Upper lobe of right lung (tissue), 1 donor: ENCODE measurements at regions not wholly inside any gene's neighbourhood (a gene's known extent, or its start where the extent isn't known, plus 50 kb on each side); places are given as distances from the start of the nearest gene placed in this dataset.

Source experiments
- ATAC-seq: fragments of 200-7000 bp; cut with Tn5 transposase; one replicate; pipeline ENCODE4 v1.9.1; 2020; ENCODE audit warnings: mild to moderate bottlenecking, moderate library complexity
- DNase-seq: peaks from one replicate; pipeline ENCODE4 v3.0.0-alpha.2; 2020
- H3K27ac ChIP-seq: fragments of 200-600 bp; one replicate; pipeline ENCODE4 v1.8.0; 2022
- H3K27me3 ChIP-seq: fragments of 200-600 bp; one replicate; pipeline ENCODE4 v1.8.0; 2022; ENCODE audit warnings: mild to moderate bottlenecking
- H3K36me3 ChIP-seq: fragments of 200-600 bp; one replicate; pipeline ENCODE4 v1.8.0; 2022
- H3K4me1 ChIP-seq: fragments of 200-600 bp; one replicate; pipeline ENCODE4 v1.8.0; 2022
- H3K4me3 ChIP-seq: fragments of 200-600 bp; one replicate; pipeline ENCODE4 v1.8.0; 2022; ENCODE audit warnings: mild to moderate bottlenecking
- H3K9me3 ChIP-seq: fragments of 200-600 bp; one replicate; pipeline ENCODE4 v1.8.0; 2022
- CTCF ChIP-seq: fragments of 200-600 bp; IDR thresholded peaks from one replicate; pipeline ENCODE4 v1.8.0; 2022; ENCODE audit warnings: antibody characterized with exemption
- intact Hi-C: fragments of 100-400 bp; cut with DNase I; formaldehyde crosslinking; loops from one replicate; pipeline ENCODE4 v1.11.0; 2022
- donor health status: DM: no; HTN: yes; CAD: no; lungs with severe emphysema.

GRCh38 chr10:130723704-130724103 is 587.5 kb downstream of the GLRX3 start:
- TF ChIP-seq CTCF = no peak
- Histone ChIP-seq H3K27me3 (no peaks in the 10 kb centered on the region), H3K36me3 (no peaks in the 10 kb centered on the region), H3K27ac (no peak overlapping the region), H3K9me3 (no peaks in the 10 kb centered on the region), H3K4me1 (no peaks in the 10 kb centered on the region), H3K4me3 (no peak overlapping the region)
- ATAC-seq (no peak), DNase-seq (no peak)
- intact Hi-C loops = no loop called here

- Histone ChIP-seq H3K9me3 (no peaks in the 10 kb centered on the region), H3K27ac (no peak overlapping the region), H3K27me3 (no peaks in the 10 kb centered on the region), H3K4me3 (no peak overlapping the region), H3K36me3 (no peaks in the 10 kb centered on the region), H3K4me1 (no peaks in the 10 kb centered on the region)
- DNase-seq (no peak), ATAC-seq (no peak)
- no peak for TF ChIP-seq CTCF
- intact Hi-C loops = no loop called here
Measured at GRCh38 chr10:130725474-130725970, 586.0 kb downstream of the TCERG1L start.

GRCh38 chr10:130726996-130727725 is 584.4 kb downstream of the TCERG1L start:
- no peak for TF ChIP-seq CTCF
- no peak for ATAC-seq
- H3K4me3 ChIP-seq = no peak overlapping the region
- H3K27me3 ChIP-seq = no peaks in the 10 kb centered on the region
- no peak overlapping the region for H3K27ac ChIP-seq
- no peaks in the 10 kb centered on the region for H3K9me3 ChIP-seq
- peak; percentile 33 for DNase-seq
- intact Hi-C loops = no loop called here
- H3K4me1 ChIP-seq = no peaks in the 10 kb centered on the region
- H3K36me3 ChIP-seq = no peaks in the 10 kb centered on the region

GRCh38 chr10:130727766-130728490 is 583.6 kb downstream of the TCERG1L start:
- no peaks in the 10 kb centered on the region for H3K4me1 ChIP-seq
- intact Hi-C loops = no loop called here
- no peak overlapping the region for H3K27ac ChIP-seq
- H3K27me3 ChIP-seq = no peaks in the 10 kb centered on the region
- H3K36me3 ChIP-seq = no peaks in the 10 kb centered on the region
- H3K9me3 ChIP-seq = no peaks in the 10 kb centered on the region
- no peak for TF ChIP-seq CTCF
- ATAC-seq = no peak
- peak; percentile 34 for DNase-seq
- no peak overlapping the region for H3K4me3 ChIP-seq

GRCh38 chr10:130728531-130729215 is 582.8 kb downstream of the TCERG1L start:
- H3K36me3 ChIP-seq = no peaks in the 10 kb centered on the region
- DNase-seq (peak; percentile 51), ATAC-seq (no peak)
- no peak overlapping the region for H3K27ac ChIP-seq
- no peaks in the 10 kb centered on the region for H3K27me3 ChIP-seq
- no peak for TF ChIP-seq CTCF
- no peak overlapping the region for H3K4me3 ChIP-seq
- no peaks in the 10 kb centered on the region for H3K4me1 ChIP-seq
- H3K9me3 ChIP-seq = no peaks in the 10 kb centered on the region
- intact Hi-C loops = no loop called here
